CD4-positive, alpha-beta T cell (primary cell): ENCODE measurements at regions not wholly inside any gene's neighbourhood (a gene's known extent, or its start where the extent isn't known, plus 50 kb on each side); places are given as distances from the start of the nearest gene placed in this dataset.

ENCODE experiments used
- ATAC-seq: fragments of 200-7000 bp; cut with Tn5 transposase; one replicate; pipeline ENCODE4 v1.10.0; 2022; ENCODE audit warnings: mild to moderate bottlenecking; ENCODE audit not compliant: poor library complexity
- CTCF ChIA-PET: fragments of 350-600 bp; sonication (Branson Sonifier 250); formaldehyde crosslinking; loops from one replicate; lab custom pipeline; 2021; ENCODE audit warnings: antibody characterized with exemption, inconsistent platforms; lab: Charles Lee
- POLR2A ChIA-PET: fragments of 350-600 bp; sonication (Branson Sonifier 250); formaldehyde crosslinking; loops from one replicate; lab custom pipeline; 2021; ENCODE audit warnings: antibody characterized with exemption, inconsistent platforms; lab: Charles Lee
- DNase-seq, 14 experiments: peaks; one replicate each; pipeline ENCODE4 v3.0.0-alpha.2; 2013 to 2020; ENCODE audit warnings: mixed read lengths in 2 of 14
- H3K27ac ChIP-seq, 2 donors: one replicate each; pipeline versions ENCODE4 v1.5.1 to v1.7.0; 2013; ENCODE audit warnings: low read length in 2 of 2, low read depth in 1 of 2, mild to moderate bottlenecking in 1 of 2
- H3K27me3 ChIP-seq, 2 experiments: 1 replicate in 1 of 2; 2 replicates in 1 of 2; pipeline versions ENCODE4 v1.6.1 to v1.7.0; 2013; ENCODE audit warnings: low read length in 2 of 2, control low read depth in 1 of 2, mild to moderate bottlenecking in 1 of 2, moderate library complexity in 1 of 2; ENCODE audit not compliant: insufficient read depth in 2 of 2, control insufficient read depth in 1 of 2
- H3K36me3 ChIP-seq: one replicate; pipeline ENCODE4 v1.6.1; 2013; ENCODE audit warnings: low read length, control low read depth; ENCODE audit not compliant: insufficient read depth
- H3K4me1 ChIP-seq: one replicate; pipeline ENCODE4 v1.6.1; 2013; ENCODE audit warnings: low read length, control low read depth; ENCODE audit not compliant: insufficient read depth
- H3K4me3 ChIP-seq: one replicate; pipeline ENCODE4 v1.5.1; 2013; ENCODE audit warnings: mild to moderate bottlenecking, low read length, moderate library complexity
- H3K9me3 ChIP-seq, 2 experiments: 1 replicate in 1 of 2; 2 replicates in 1 of 2; pipeline versions ENCODE4 v1.6.1 to v1.7.0; 2013; ENCODE audit warnings: low read length in 2 of 2, mild to moderate bottlenecking in 2 of 2, control low read depth in 1 of 2, moderate library complexity in 1 of 2; ENCODE audit not compliant: control insufficient read depth in 1 of 2, insufficient read depth in 1 of 2
- H3K27ac Mint-ChIP-seq: one replicate; pipeline ENCODE4 v1.8.0; 2020; ENCODE audit warnings: mixed read lengths
- H3K27me3 Mint-ChIP-seq: one replicate; pipeline ENCODE4 v1.8.0; 2021; ENCODE audit warnings: mixed read lengths
- H3K36me3 Mint-ChIP-seq: one replicate; pipeline ENCODE4 v1.8.0; 2021; ENCODE audit warnings: low read depth, mixed read lengths
- H3K4me1 Mint-ChIP-seq: one replicate; pipeline ENCODE4 v1.8.0; 2021; ENCODE audit warnings: low read depth, mixed read lengths
- H3K4me3 Mint-ChIP-seq: one replicate; pipeline ENCODE4 v1.8.0; 2020; ENCODE audit warnings: mild to moderate bottlenecking, mixed read lengths
- H3K9me3 Mint-ChIP-seq: one replicate; pipeline ENCODE4 v1.8.0; 2020; ENCODE audit warnings: mixed read lengths
- intact Hi-C, 2 experiments: fragments of 100-400 bp; cut with DNase I in 1 of 2; cut with micrococcal nuclease in 1 of 2; formaldehyde crosslinking; loops; one replicate each; pipeline versions ENCODE4 v1.15.1 to v1.9.0; 2023 to 2025; cut with DNase I, micrococcal nuclease
- TF ChIP-seq, protein P1 (sequence below): fragments of 200-600 bp; IDR thresholded peaks from one replicate; pipeline ENCODE4 v1.8.0; 2022; ENCODE audit warnings: antibody characterized with exemption, mild to moderate bottlenecking

GRCh38 chr12:111034083-111034885 is 113.9 kb upstream of the MYL2 start, which contains the start of gene CUX2:
CUX2 (plus strand) TSS chr12:111034165.
- Mint-ChIP-seq H3K36me3 (no peaks in the 10 kb centered on the region), H3K4me1 (peaks cover 28% of the 10 kb centered on the region), H3K9me3 (no peaks in the 10 kb centered on the region), H3K4me3 (peak within 1 kb of the TSS; percentile 80), H3K27ac (no peak within 1 kb of the TSS), H3K27me3 (peaks cover 84% of the 10 kb centered on the region)
- Histone ChIP-seq H3K4me1 (peaks cover 29% of the 10 kb centered on the region), H3K27me3 (peaks cover 43 to 72% of the 10 kb centered on the region in 2 experiments), H3K36me3 (no peaks in the 10 kb centered on the region), H3K4me3 (peak within 1 kb of the TSS; percentile 24), H3K27ac (no peak within 1 kb of the TSS), H3K9me3 (peaks cover 0 to 18% of the 10 kb centered on the region in 2 experiments)
- ChIA-PET POLR2A (no interaction called here), CTCF (no interaction called here)
- intact Hi-C loops: no loop called here
- DNase-seq (no peak), ATAC-seq (no peak)
- TF ChIP-seq, protein P1, sequence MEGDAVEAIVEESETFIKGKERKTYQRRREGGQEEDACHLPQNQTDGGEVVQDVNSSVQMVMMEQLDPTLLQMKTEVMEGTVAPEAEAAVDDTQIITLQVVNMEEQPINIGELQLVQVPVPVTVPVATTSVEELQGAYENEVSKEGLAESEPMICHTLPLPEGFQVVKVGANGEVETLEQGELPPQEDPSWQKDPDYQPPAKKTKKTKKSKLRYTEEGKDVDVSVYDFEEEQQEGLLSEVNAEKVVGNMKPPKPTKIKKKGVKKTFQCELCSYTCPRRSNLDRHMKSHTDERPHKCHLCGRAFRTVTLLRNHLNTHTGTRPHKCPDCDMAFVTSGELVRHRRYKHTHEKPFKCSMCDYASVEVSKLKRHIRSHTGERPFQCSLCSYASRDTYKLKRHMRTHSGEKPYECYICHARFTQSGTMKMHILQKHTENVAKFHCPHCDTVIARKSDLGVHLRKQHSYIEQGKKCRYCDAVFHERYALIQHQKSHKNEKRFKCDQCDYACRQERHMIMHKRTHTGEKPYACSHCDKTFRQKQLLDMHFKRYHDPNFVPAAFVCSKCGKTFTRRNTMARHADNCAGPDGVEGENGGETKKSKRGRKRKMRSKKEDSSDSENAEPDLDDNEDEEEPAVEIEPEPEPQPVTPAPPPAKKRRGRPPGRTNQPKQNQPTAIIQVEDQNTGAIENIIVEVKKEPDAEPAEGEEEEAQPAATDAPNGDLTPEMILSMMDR: no peak

- peak in 1 of 14 experiments; percentile 17 for DNase-seq
- POLR2A ChIA-PET: no interaction called here
- H3K27me3 ChIP-seq: peaks cover 43 to 72% of the 10 kb centered on the region in 2 experiments
- H3K27ac ChIP-seq: no peak overlapping the region
- peaks cover 0 to 18% of the 10 kb centered on the region in 2 experiments for H3K9me3 ChIP-seq
- no peaks in the 10 kb centered on the region for H3K36me3 Mint-ChIP-seq
- no peak overlapping the region for H3K27ac Mint-ChIP-seq
- H3K27me3 Mint-ChIP-seq: peaks cover 83% of the 10 kb centered on the region
- H3K4me1 Mint-ChIP-seq: peaks cover 28% of the 10 kb centered on the region
- intact Hi-C loops: no loop called here
- no peaks in the 10 kb centered on the region for H3K36me3 ChIP-seq
- peak overlapping the region; percentile 24 for H3K4me3 ChIP-seq
- peak overlapping the region; percentile 68 for H3K4me3 Mint-ChIP-seq
- H3K4me1 ChIP-seq: peaks cover 29% of the 10 kb centered on the region
- no peak for ATAC-seq
- TF ChIP-seq, protein P1: no peak
- no peaks in the 10 kb centered on the region for H3K9me3 Mint-ChIP-seq
- CTCF ChIA-PET: interaction anchor here (1.7 kb wide), 1 partner anchor 59 kb away, joined by 3 read pairs; no protein-coding TSS in a partner anchor
Measured at GRCh38 chr12:111033281-111034082, 113.1 kb upstream of the MYL2 start.

DNA sequence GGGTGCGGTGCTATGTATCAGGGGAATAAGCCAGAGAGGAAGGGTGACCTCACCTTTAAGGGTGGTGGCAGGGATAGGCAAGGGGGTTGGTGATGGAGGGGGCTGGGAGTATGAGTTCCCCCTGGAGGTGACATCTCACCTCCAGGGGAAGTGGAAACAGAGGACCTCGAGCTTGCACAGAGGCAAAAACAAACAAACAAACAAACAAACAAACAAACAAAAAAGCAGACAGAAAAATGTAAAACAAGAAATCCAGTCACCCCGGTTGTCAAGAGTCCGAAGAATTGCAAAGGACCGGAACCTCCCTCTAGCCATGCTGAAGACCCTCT is 112.2 kb upstream of the MYL2 start:
- Histone ChIP-seq H3K9me3 (peaks cover 0 to 18% of the 10 kb centered on the region in 2 experiments), H3K27me3 (peaks cover 43 to 69% of the 10 kb centered on the region in 2 experiments), H3K4me3 (no peak overlapping the region), H3K36me3 (no peaks in the 10 kb centered on the region), H3K4me1 (peaks cover 29% of the 10 kb centered on the region), H3K27ac (no peak overlapping the region)
- no peaks in the 10 kb centered on the region for H3K36me3 Mint-ChIP-seq
- peak overlapping the region; percentile 75 for H3K4me3 Mint-ChIP-seq
- ChIA-PET CTCF (interaction anchor here (1.7 kb wide), 1 partner anchor 60 kb away, joined by 3 read pairs; no protein-coding TSS in a partner anchor), POLR2A (no interaction called here)
- no peak for DNase-seq
- peaks cover 74% of the 10 kb centered on the region for H3K27me3 Mint-ChIP-seq
- H3K27ac Mint-ChIP-seq: no peak overlapping the region
- H3K9me3 Mint-ChIP-seq: no peaks in the 10 kb centered on the region
- TF ChIP-seq, protein P1: no peak
- intact Hi-C loops: no loop called here
- ATAC-seq: no peak
- H3K4me1 Mint-ChIP-seq: peaks cover 28% of the 10 kb centered on the region
